ENCODE measurements at regions not wholly inside any gene's neighbourhood (a gene's known extent, or its start where the extent isn't known, plus 50 kb on each side); places are given as distances from the start of the nearest gene placed in this dataset.

GRCh38 chrX:85620466-85620865 lies 241.0 kb upstream of the POF1B start:
- TF ChIP-seq POLR2AphosphoS5 (IDR thresholded peaks at IDR 0.05) (no peak), CTCF (IDR thresholded peaks at IDR 0.05 in 8 of 11, conservative IDR thresholded peaks at IDR 0.05 in 3 of 11) (no peak)

Data from spleen (tissue), 7 donors.